ENCODE measurements at regions not wholly inside any gene's neighbourhood (a gene's known extent, or its start where the extent isn't known, plus 50 kb on each side); places are given as distances from the start of the nearest gene placed in this dataset.

- DNase-seq (ENCODE audit: low spot score) (no peak), ATAC-seq (no peak)
- H3K9me3 Mint-ChIP-seq = no peaks in the 10 kb centered on the region
- no peaks in the 10 kb centered on the region for H3K4me1 Mint-ChIP-seq (ENCODE audit: low read depth in 2 of 2)
- peaks cover 12 to 22% of the 10 kb centered on the region in 2 donors for H3K27me3 Mint-ChIP-seq
- no peaks in the 10 kb centered on the region for H3K36me3 Mint-ChIP-seq
- H3K4me3 Mint-ChIP-seq = no peak overlapping the region
- no peak overlapping the region for H3K27ac Mint-ChIP-seq
Observed at GRCh38 chr7:25358926-25359325, 130.6 kb upstream of the NPVF start.

GRCh38 chr7:25359471-25360059 is 131.3 kb upstream of the NPVF start:
- DNase-seq (ENCODE audit: low spot score) = no peak
- no peaks in the 10 kb centered on the region for H3K36me3 Mint-ChIP-seq

GRCh38 chr7:25360451-25360850 is 132.2 kb upstream of the NPVF start:
- Mint-ChIP-seq H3K27ac (no peak overlapping the region), H3K36me3 (no peaks in the 10 kb centered on the region), H3K27me3 (peaks cover 12 to 23% of the 10 kb centered on the region in 2 donors), H3K9me3 (no peaks in the 10 kb centered on the region), H3K4me1 (ENCODE audit: low read depth in 2 of 2) (no peaks in the 10 kb centered on the region), H3K4me3 (no peak overlapping the region)
- DNase-seq (ENCODE audit: low spot score) (no peak), ATAC-seq (no peak)

More at GRCh38 chr7:25359471-25360059, 131.3 kb upstream of the NPVF start:
- Mint-ChIP-seq H3K9me3 (no peaks in the 10 kb centered on the region), H3K4me3 (no peak overlapping the region), H3K27me3 (peaks cover 12 to 22% of the 10 kb centered on the region in 2 donors), H3K4me1 (ENCODE audit: low read depth in 2 of 2) (no peaks in the 10 kb centered on the region), H3K27ac (no peak overlapping the region)
- no peak for ATAC-seq

GRCh38 chr7:25361387-25361786 is 133.1 kb upstream of the NPVF start:
- Mint-ChIP-seq H3K27ac (no peak overlapping the region), H3K9me3 (no peaks in the 10 kb centered on the region), H3K4me1 (ENCODE audit: low read depth in 2 of 2) (no peaks in the 10 kb centered on the region), H3K4me3 (no peak overlapping the region), H3K27me3 (peaks cover 17 to 29% of the 10 kb centered on the region in 2 donors), H3K36me3 (no peaks in the 10 kb centered on the region)
- DNase-seq (ENCODE audit: low spot score) (no peak), ATAC-seq (no peak)

- DNase-seq (ENCODE audit: low spot score) (no peak), ATAC-seq (no peak)
- Mint-ChIP-seq H3K4me3 (no peak overlapping the region), H3K4me1 (ENCODE audit: low read depth in 2 of 2) (no peaks in the 10 kb centered on the region), H3K27ac (no peak overlapping the region), H3K27me3 (peaks cover 20 to 25% of the 10 kb centered on the region in 2 donors), H3K9me3 (no peaks in the 10 kb centered on the region), H3K36me3 (no peaks in the 10 kb centered on the region)
Observed at GRCh38 chr7:25361863-25362262, 133.6 kb upstream of the NPVF start.

- peaks cover 16 to 28% of the 10 kb centered on the region in 2 donors for H3K27me3 Mint-ChIP-seq
- H3K4me3 Mint-ChIP-seq = no peak overlapping the region
- no peak overlapping the region for H3K27ac Mint-ChIP-seq
- H3K9me3 Mint-ChIP-seq = peaks cover 11% of the 10 kb centered on the region
- DNase-seq (ENCODE audit: low spot score) (no peak), ATAC-seq (no peak)
- peaks cover 13% of the 10 kb centered on the region for H3K36me3 Mint-ChIP-seq
- no peaks in the 10 kb centered on the region for H3K4me1 Mint-ChIP-seq (ENCODE audit: low read depth in 2 of 2)
Observed at GRCh38 chr7:25368599-25369201, 140.4 kb upstream of the NPVF start.

- ATAC-seq = no peak
- no peaks in the 10 kb centered on the region for H3K4me1 Mint-ChIP-seq (ENCODE audit: low read depth in 2 of 2)
- no peak for DNase-seq (ENCODE audit: low spot score)
- H3K9me3 Mint-ChIP-seq = peaks cover 11% of the 10 kb centered on the region
- no peak overlapping the region for H3K4me3 Mint-ChIP-seq
- H3K27ac Mint-ChIP-seq = no peak overlapping the region
- H3K36me3 Mint-ChIP-seq = peaks cover 13% of the 10 kb centered on the region
- H3K27me3 Mint-ChIP-seq = peaks cover 16 to 28% of the 10 kb centered on the region in 2 donors
Observed at GRCh38 chr7:25369786-25370185, 141.5 kb upstream of the NPVF start.

- H3K4me1 Mint-ChIP-seq (ENCODE audit: low read depth in 2 of 2) = no peaks in the 10 kb centered on the region
- H3K9me3 Mint-ChIP-seq = peaks cover 11% of the 10 kb centered on the region
Observed at GRCh38 chr7:25371972-25372371, 143.7 kb upstream of the NPVF start.

GRCh38 chr7:25375805-25376600 is 147.7 kb upstream of the NPVF start:
- Mint-ChIP-seq H3K27me3 (peaks cover 8 to 16% of the 10 kb centered on the region in 2 donors), H3K36me3 (peaks cover 13% of the 10 kb centered on the region), H3K27ac (no peak overlapping the region), H3K4me1 (ENCODE audit: low read depth in 2 of 2) (no peaks in the 10 kb centered on the region), H3K9me3 (peaks cover 11% of the 10 kb centered on the region), H3K4me3 (no peak overlapping the region)
- DNase-seq (ENCODE audit: low spot score) = no peak
- ATAC-seq = no peak

More at GRCh38 chr7:25371972-25372371, 143.7 kb upstream of the NPVF start:
- Mint-ChIP-seq H3K36me3 (peaks cover 13% of the 10 kb centered on the region), H3K27ac (no peak overlapping the region), H3K27me3 (peaks cover 8 to 20% of the 10 kb centered on the region in 2 donors), H3K4me3 (no peak overlapping the region)
- no peak for DNase-seq (ENCODE audit: low spot score)
- no peak for ATAC-seq

GRCh38 chr7:25379351-25380300 is 151.3 kb upstream of the NPVF start:
- Mint-ChIP-seq H3K4me1 (ENCODE audit: low read depth in 2 of 2) (no peaks in the 10 kb centered on the region), H3K9me3 (no peaks in the 10 kb centered on the region), H3K4me3 (no peak overlapping the region), H3K36me3 (no peaks in the 10 kb centered on the region), H3K27me3 (peaks cover 13 to 26% of the 10 kb centered on the region in 2 donors), H3K27ac (no peak overlapping the region)
- no peak for ATAC-seq
- no peak for DNase-seq (ENCODE audit: low spot score)

GRCh38 chr7:25381818-25382589 is 153.7 kb upstream of the NPVF start:
- DNase-seq (ENCODE audit: low spot score) = no peak
- Mint-ChIP-seq H3K4me1 (ENCODE audit: low read depth in 2 of 2) (no peaks in the 10 kb centered on the region), H3K9me3 (no peaks in the 10 kb centered on the region), H3K27ac (no peak overlapping the region), H3K4me3 (no peak overlapping the region), H3K27me3 (peaks cover 13 to 32% of the 10 kb centered on the region in 2 donors), H3K36me3 (no peaks in the 10 kb centered on the region)
- no peak for ATAC-seq

- no peaks in the 10 kb centered on the region for H3K9me3 Mint-ChIP-seq
- DNase-seq (ENCODE audit: low spot score) (no peak), ATAC-seq (no peak)
- no peak overlapping the region for H3K4me3 Mint-ChIP-seq
- H3K4me1 Mint-ChIP-seq (ENCODE audit: low read depth in 2 of 2) = no peaks in the 10 kb centered on the region
- H3K27me3 Mint-ChIP-seq = peaks cover 13 to 30% of the 10 kb centered on the region in 2 donors
- no peak overlapping the region for H3K27ac Mint-ChIP-seq
- H3K36me3 Mint-ChIP-seq = no peaks in the 10 kb centered on the region
Observed at GRCh38 chr7:25382869-25383268, 154.6 kb upstream of the NPVF start.

GRCh38 chr7:25383402-25383801 is 155.1 kb upstream of the NPVF start:
- Mint-ChIP-seq H3K27me3 (peaks cover 10 to 25% of the 10 kb centered on the region in 2 donors), H3K9me3 (no peaks in the 10 kb centered on the region), H3K4me1 (ENCODE audit: low read depth in 2 of 2) (no peaks in the 10 kb centered on the region), H3K36me3 (no peaks in the 10 kb centered on the region), H3K4me3 (no peak overlapping the region), H3K27ac (no peak overlapping the region)
- DNase-seq (ENCODE audit: low spot score) = no peak
- ATAC-seq = no peak
